ENCODE measurements at regions not wholly inside any gene's neighbourhood (a gene's known extent, or its start where the extent isn't known, plus 50 kb on each side); places are given as distances from the start of the nearest gene placed in this dataset.

- WGBS (ENCODE audit: insufficient coverage), result 100% methylated on average over 1 of the region's 2 CpGs
- H3K9me3 ChIP-seq (ENCODE audit: control extremely low read depth in 1 of 3, control insufficient read depth in 2 of 3, insufficient read depth in 1 of 3, low read length in 2 of 3), result no peaks in the 10 kb centered on the region
- no peaks in the 10 kb centered on the region for H3K4me1 ChIP-seq (ENCODE audit: control insufficient read depth in 2 of 2, insufficient read depth in 2 of 2, low read length in 2 of 2)
- H2AFZ ChIP-seq (ENCODE audit: insufficient read depth, low read depth, low read length, poor library complexity, severe bottlenecking), result no peak overlapping the region
- ATAC-seq (ENCODE audit: low read depth) (no peak), DNase-seq (no peak)
- no peak overlapping the region for H3K9ac ChIP-seq (ENCODE audit: low read length)
- POLR2A ChIA-PET, result no interaction called here
- Mint-ChIP-seq H3K27ac (no peak overlapping the region), H3K4me1 (no peaks in the 10 kb centered on the region), H3K4me3 (no peak overlapping the region), H3K9me3 (ENCODE audit: insufficient read depth) (peaks cover 4% of the 10 kb centered on the region), H3K27me3 (no peaks in the 10 kb centered on the region)
- H3K4me2 ChIP-seq (replicated peaks; ENCODE audit: low read depth, low read length, poor library complexity, severe bottlenecking), result no peak overlapping the region
- H3K36me3 ChIP-seq (replicated peaks in 1 of 2; ENCODE audit: control extremely low read depth in 1 of 2, control insufficient read depth in 1 of 2, extremely low read depth in 1 of 2, insufficient read depth in 2 of 2, low read length in 1 of 2), result no peaks in the 10 kb centered on the region
- H3K79me2 ChIP-seq (ENCODE audit: control insufficient read depth, insufficient read depth, low read length), result no peaks in the 10 kb centered on the region
- H3K27ac ChIP-seq (ENCODE audit: low read length in 2 of 2), result no peak overlapping the region
- intact Hi-C loops (cut with micrococcal nuclease), result no loop called here
- no peaks in the 10 kb centered on the region for H4K20me1 ChIP-seq (ENCODE audit: control insufficient read depth, insufficient read depth, low read length, poor library complexity, severe bottlenecking)
- H3K4me3 ChIP-seq (ENCODE audit: control extremely low read depth in 1 of 5, extremely low read depth in 1 of 5, insufficient read depth in 1 of 5, low read depth in 2 of 5, low read length in 4 of 5), result no peak overlapping the region
- CTCF ChIA-PET, result interaction anchor here (1.1 kb wide), 1 partner anchor 12 kb away, joined by 3 read pairs; no protein-coding TSS in a partner anchor
- no peak for TF ChIP-seq EZH2 (IDR thresholded peaks at IDR 0.05; ENCODE audit: borderline replicate concordance, insufficient read depth, low read depth, low read length, poor library complexity, severe bottlenecking)
- TF ChIP-seq CTCF (IDR thresholded peaks at IDR 0.05), result no peak
- no peaks in the 10 kb centered on the region for H3K27me3 ChIP-seq (replicated peaks in 1 of 4; ENCODE audit: control extremely low read depth in 1 of 4, control insufficient read depth in 3 of 4, insufficient read depth in 4 of 4, low read length in 3 of 4)
Observed at GRCh38 chr7:46029111-46029704, 108.1 kb upstream of the IGFBP3 start.

GRCh38 chr7:46028246-46028645 is 107.2 kb upstream of the IGFBP3 start:
- H3K4me1 Mint-ChIP-seq, result no peaks in the 10 kb centered on the region
- ATAC-seq (ENCODE audit: low read depth) (no peak), DNase-seq (no peak)
- intact Hi-C loops (cut with micrococcal nuclease), result no loop called here
- peaks cover 4% of the 10 kb centered on the region for H3K9me3 Mint-ChIP-seq (ENCODE audit: insufficient read depth)
- no peaks in the 10 kb centered on the region for H3K27me3 Mint-ChIP-seq
- H3K4me2 ChIP-seq (replicated peaks; ENCODE audit: low read depth, low read length, poor library complexity, severe bottlenecking), result no peak overlapping the region
- no peak overlapping the region for H3K9ac ChIP-seq (ENCODE audit: low read length)
- no peaks in the 10 kb centered on the region for H3K36me3 ChIP-seq (replicated peaks in 1 of 2; ENCODE audit: control extremely low read depth in 1 of 2, control insufficient read depth in 1 of 2, extremely low read depth in 1 of 2, insufficient read depth in 2 of 2, low read length in 1 of 2)
- H4K20me1 ChIP-seq (ENCODE audit: control insufficient read depth, insufficient read depth, low read length, poor library complexity, severe bottlenecking), result no peaks in the 10 kb centered on the region
- TF ChIP-seq CTCF (IDR thresholded peaks at IDR 0.05) (no peak), EZH2 (IDR thresholded peaks at IDR 0.05; ENCODE audit: borderline replicate concordance, insufficient read depth, low read depth, low read length, poor library complexity, severe bottlenecking) (no peak)
- no peaks in the 10 kb centered on the region for H3K79me2 ChIP-seq (ENCODE audit: control insufficient read depth, insufficient read depth, low read length)
- ChIA-PET CTCF (no interaction called here), POLR2A (no interaction called here)
- no peaks in the 10 kb centered on the region for H3K27me3 ChIP-seq (replicated peaks in 1 of 4; ENCODE audit: control extremely low read depth in 1 of 4, control insufficient read depth in 3 of 4, insufficient read depth in 4 of 4, low read length in 3 of 4)
- H3K27ac ChIP-seq (ENCODE audit: low read length in 2 of 2), result no peak overlapping the region
- H3K4me3 Mint-ChIP-seq, result no peak overlapping the region
- H3K9me3 ChIP-seq (ENCODE audit: control extremely low read depth in 1 of 3, control insufficient read depth in 2 of 3, insufficient read depth in 1 of 3, low read length in 2 of 3), result no peaks in the 10 kb centered on the region
- H3K27ac Mint-ChIP-seq, result no peak overlapping the region
- no peaks in the 10 kb centered on the region for H3K4me1 ChIP-seq (ENCODE audit: control insufficient read depth in 2 of 2, insufficient read depth in 2 of 2, low read length in 2 of 2)
- no peak overlapping the region for H2AFZ ChIP-seq (ENCODE audit: insufficient read depth, low read depth, low read length, poor library complexity, severe bottlenecking)
- H3K4me3 ChIP-seq (ENCODE audit: control extremely low read depth in 1 of 5, extremely low read depth in 1 of 5, insufficient read depth in 1 of 5, low read depth in 2 of 5, low read length in 4 of 5), result no peak overlapping the region
- 83% methylated on average over 1 of the region's 1 CpG for WGBS (ENCODE audit: insufficient coverage)
